GM12873 (cell line): ENCODE measurements at regions not wholly inside any gene's neighbourhood (a gene's known extent, or its start where the extent isn't known, plus 50 kb on each side); places are given as distances from the start of the nearest gene placed in this dataset.

Experiments
- TF ChIP-seq, protein P1 (sequence below): IDR thresholded peaks from 2 replicates; pipeline ENCODE4 v1.5.1; 2012; ENCODE audit warnings: low read depth, mild to moderate bottlenecking, moderate library complexity, low read length, control low read depth; ENCODE audit not compliant: insufficient read depth; ENCODE audit errors: missing control alignments

DNA sequence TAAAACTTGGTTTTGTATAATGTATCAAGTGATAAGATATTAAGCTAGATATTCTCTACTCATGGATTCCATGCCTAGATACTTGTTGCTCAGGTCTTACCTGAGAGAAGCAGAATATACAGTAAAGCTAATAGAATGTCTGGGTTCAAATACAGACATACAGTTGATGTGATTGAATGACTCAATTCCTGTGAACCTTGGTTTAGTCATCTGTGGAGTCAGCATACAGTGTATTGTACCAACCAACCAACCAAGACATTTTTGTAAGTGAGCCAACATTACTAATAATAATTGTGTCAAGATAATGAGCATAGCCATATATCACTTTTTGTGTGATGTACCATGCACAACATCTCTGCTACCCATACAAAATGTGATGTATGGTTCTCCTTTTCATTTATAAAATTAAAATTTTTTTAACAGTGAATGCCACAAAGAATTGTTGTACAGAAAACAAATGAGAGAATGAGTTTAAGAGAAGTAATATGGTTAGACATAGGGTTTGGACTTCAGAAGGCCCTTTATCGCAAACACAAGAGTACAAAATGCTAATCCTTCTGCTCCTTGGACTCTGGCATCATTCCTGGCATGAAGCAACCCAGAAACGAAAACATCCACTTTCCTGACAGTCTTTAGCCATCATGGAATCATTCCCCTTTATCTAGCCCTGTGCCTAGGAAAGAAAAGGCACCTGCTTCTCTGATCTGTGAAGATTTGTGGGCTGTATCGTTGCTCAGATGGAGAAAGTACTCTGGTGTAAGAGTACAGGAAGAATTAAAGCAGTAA lies 977.2 kb upstream of the USP15 start:
- TF ChIP-seq, protein P1, sequence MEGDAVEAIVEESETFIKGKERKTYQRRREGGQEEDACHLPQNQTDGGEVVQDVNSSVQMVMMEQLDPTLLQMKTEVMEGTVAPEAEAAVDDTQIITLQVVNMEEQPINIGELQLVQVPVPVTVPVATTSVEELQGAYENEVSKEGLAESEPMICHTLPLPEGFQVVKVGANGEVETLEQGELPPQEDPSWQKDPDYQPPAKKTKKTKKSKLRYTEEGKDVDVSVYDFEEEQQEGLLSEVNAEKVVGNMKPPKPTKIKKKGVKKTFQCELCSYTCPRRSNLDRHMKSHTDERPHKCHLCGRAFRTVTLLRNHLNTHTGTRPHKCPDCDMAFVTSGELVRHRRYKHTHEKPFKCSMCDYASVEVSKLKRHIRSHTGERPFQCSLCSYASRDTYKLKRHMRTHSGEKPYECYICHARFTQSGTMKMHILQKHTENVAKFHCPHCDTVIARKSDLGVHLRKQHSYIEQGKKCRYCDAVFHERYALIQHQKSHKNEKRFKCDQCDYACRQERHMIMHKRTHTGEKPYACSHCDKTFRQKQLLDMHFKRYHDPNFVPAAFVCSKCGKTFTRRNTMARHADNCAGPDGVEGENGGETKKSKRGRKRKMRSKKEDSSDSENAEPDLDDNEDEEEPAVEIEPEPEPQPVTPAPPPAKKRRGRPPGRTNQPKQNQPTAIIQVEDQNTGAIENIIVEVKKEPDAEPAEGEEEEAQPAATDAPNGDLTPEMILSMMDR = no peak

DNA sequence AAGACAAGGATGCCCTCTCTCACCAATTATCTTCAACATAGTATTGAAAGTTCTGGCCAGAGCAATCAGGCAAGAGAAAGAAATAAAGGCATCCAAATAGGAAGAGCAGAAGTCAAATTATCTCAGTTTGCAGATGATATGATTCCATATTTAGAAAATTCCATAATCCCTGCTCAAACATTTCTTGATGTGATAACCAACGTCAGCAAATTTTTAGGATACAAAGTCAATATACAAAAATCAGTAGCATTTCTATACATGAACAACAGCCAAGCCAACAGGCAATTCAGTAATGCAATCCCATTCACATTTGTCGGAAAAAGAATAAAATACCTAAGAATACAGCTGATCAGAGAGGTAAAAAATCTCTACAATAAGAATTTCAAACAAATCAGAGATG lies 969.7 kb upstream of the USP15 start:
- TF ChIP-seq, protein P1 = no peak

DNA sequence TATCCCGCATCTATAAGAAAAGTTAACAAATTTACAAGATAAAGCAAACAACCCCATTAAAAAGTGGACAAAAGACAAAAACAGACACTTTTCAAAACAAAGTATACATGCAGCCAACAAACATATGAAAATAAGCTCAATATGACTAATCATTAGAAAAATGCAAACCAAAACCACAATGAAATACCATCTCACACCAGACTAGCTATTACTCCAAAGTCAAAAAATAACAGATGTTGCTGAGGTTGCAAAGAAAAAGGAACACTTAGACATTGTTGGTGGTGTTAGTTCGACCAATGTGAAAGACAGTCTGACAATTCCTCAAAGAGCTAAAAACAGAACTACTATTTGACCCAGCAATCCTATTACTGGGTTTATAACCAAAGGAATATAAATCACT lies 968.6 kb upstream of the USP15 start:
- TF ChIP-seq, protein P1 = no peak

DNA sequence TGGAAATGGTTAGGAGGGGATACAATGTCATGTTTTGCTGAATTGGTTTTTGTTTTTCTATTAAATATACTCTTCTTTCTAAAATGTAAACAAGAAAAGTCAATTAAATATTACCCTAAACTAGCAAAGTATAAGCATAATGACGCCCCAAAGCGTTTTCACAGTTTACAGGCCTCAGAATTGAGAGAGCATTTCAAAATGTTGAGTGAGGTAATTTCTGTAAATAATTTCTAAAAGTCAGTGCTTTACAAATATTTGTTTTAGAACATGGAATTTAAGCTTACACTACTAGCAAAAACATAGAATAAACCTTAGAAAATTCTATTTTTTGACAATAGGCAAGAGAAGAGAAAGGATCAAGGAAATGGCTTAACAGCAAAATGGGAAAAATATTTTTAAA lies 958.4 kb upstream of the USP15 start:
- TF ChIP-seq, protein P1 = no peak

DNA sequence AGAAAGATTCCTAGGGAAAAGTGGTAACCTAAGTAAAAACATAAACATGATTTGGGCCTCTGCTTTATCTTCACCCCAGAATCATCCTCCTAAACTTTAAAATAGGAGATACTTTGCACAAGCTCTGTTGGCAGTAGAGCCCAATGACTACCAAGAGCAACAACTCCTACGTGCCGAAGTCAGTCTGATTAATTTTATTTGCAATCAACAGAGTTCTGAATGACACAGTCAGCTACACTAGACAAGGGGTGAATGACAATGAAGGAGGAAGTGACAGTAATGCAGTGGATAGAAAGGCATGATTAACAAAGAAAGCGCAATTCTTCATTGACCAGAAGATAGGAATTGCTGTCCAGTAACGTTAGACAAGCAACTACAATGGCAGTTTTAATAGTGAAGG lies 957.9 kb upstream of the USP15 start:
- TF ChIP-seq, protein P1 = no peak

DNA sequence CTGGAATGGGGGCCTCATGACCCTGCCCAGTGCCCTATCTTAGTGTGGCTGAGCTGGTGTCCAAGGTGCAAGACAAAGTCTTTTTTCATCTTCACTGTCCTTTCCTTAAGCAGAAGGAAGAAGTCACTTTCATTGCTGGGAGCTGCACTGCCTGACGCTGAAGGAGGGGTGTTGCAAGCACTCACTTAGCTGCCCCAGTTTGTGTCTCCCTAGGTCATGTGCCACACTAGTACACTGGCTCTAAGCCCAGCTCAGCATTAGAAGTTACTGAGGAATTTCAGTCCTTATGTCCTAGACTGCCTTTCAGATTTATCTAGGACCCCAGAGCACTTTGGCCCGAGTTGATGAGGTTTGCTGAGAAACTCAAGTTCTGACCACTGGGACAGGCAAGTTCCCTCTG lies 952.0 kb upstream of the USP15 start:
- TF ChIP-seq, protein P1 = no peak

DNA sequence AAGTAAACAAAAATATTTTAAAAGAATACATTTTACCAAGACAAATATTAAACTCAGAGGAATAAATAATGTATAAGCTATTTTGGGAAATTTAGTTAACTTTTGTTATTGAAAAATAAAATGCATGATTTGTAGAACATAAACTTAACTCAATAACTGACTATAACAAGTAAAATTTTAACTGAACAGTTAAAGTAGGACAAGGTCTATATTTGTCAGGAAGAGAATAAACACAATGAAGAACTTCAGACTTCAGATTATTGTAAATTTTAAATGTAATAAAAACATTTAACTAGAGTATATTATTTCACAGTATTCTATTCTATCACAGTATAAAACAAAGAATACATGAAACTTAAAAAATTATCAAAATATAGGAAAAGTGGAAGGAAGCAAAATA lies 948.8 kb upstream of the USP15 start:
- TF ChIP-seq, protein P1 = no peak

DNA sequence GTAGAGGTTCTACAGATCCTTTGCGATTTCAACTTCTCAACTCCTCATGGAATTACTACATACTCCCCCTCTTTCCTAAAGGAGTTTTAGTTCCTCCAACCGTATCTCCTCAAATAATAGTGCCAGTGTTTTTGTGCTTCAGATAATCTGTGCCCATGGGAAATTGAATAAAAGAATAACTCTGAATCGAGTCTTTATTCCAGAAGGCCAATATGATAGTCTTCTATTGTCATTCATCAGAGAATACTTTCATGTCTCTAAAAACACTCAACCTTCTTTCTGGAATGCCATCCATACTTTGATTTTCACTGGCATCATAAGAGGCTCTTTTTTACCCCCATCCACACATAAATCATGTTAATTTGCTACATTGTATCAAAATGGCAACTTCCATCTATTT lies 911.3 kb upstream of the USP15 start:
- TF ChIP-seq, protein P1 = no peak
